ENCODE measurements at regions not wholly inside any gene's neighbourhood (a gene's known extent, or its start where the extent isn't known, plus 50 kb on each side); places are given as distances from the start of the nearest gene placed in this dataset.

GRCh38 chr1:220386494-220387195, 114.4 kb upstream of the RAB3GAP2 start:
- TF ChIP-seq CTCF (IDR thresholded peaks at IDR 0.05; ENCODE audit: low read depth, low read length, missing control alignments): no peak
- no peak for DNase-seq
- Histone ChIP-seq H3K4me3 (ENCODE audit: low read depth, low read length) (no peak overlapping the region), H3K27me3 (replicated peaks) (no peaks in the 10 kb centered on the region), H3K36me3 (replicated peaks) (no peaks in the 10 kb centered on the region), H3K27ac (no peak overlapping the region)
- in situ Hi-C loops (cut with HindIII; ENCODE audit: low pct_ligation_motif_present, low sequenced_read_pairs): no loop called here

DNA sequence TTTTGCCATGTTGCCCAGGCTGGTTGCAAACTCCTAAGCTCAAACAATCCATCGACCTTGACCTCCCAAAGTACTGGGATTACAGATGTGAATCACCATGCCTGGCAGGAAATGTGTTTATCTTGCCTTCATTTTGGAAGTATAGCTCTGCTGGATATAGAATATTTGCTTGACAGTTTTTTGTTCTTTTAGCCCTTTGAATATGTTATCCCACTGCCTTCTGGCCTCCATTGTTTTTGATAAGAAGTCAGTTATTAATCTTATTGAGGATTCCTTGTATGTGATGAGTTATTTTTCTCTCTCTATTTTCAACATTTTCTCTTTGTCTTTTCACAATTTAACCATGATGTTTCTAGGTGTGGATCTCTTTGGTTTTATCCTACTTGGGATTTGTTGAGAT, 112.9 kb upstream of the RAB3GAP2 start:
- H3K27me3 ChIP-seq (replicated peaks): no peaks in the 10 kb centered on the region
- no peak overlapping the region for H3K4me3 ChIP-seq (ENCODE audit: low read depth, low read length)
- no peak overlapping the region for H3K27ac ChIP-seq
- TF ChIP-seq CTCF (IDR thresholded peaks at IDR 0.05; ENCODE audit: low read depth, low read length, missing control alignments): no peak
- no peak for DNase-seq
- in situ Hi-C loops (cut with HindIII; ENCODE audit: low pct_ligation_motif_present, low sequenced_read_pairs): no loop called here
- H3K36me3 ChIP-seq (replicated peaks): no peaks in the 10 kb centered on the region

GRCh38 chr1:220382994-220383393, 110.7 kb upstream of the RAB3GAP2 start:
- Histone ChIP-seq H3K27me3 (replicated peaks) (no peaks in the 10 kb centered on the region), H3K27ac (no peak overlapping the region), H3K4me3 (ENCODE audit: low read depth, low read length) (no peak overlapping the region), H3K36me3 (replicated peaks) (no peaks in the 10 kb centered on the region)
- DNase-seq: no peak
- in situ Hi-C loops (cut with HindIII; ENCODE audit: low pct_ligation_motif_present, low sequenced_read_pairs): no loop called here
- TF ChIP-seq CTCF (IDR thresholded peaks at IDR 0.05; ENCODE audit: low read depth, low read length, missing control alignments): no peak

GRCh38 chr1:220380885-220381284, 108.6 kb upstream of the RAB3GAP2 start:
- Histone ChIP-seq H3K4me3 (ENCODE audit: low read depth, low read length) (no peak overlapping the region), H3K27ac (no peak overlapping the region), H3K36me3 (replicated peaks) (no peaks in the 10 kb centered on the region), H3K27me3 (replicated peaks) (no peaks in the 10 kb centered on the region)
- no peak for DNase-seq
- TF ChIP-seq CTCF (IDR thresholded peaks at IDR 0.05; ENCODE audit: low read depth, low read length, missing control alignments): no peak
- in situ Hi-C loops (cut with HindIII; ENCODE audit: low pct_ligation_motif_present, low sequenced_read_pairs): no loop called here

- TF ChIP-seq CTCF (IDR thresholded peaks at IDR 0.05; ENCODE audit: low read depth, low read length, missing control alignments): no peak
- Histone ChIP-seq H3K27ac (no peak overlapping the region), H3K36me3 (replicated peaks) (no peaks in the 10 kb centered on the region), H3K27me3 (replicated peaks) (no peaks in the 10 kb centered on the region), H3K4me3 (ENCODE audit: low read depth, low read length) (no peak overlapping the region)
- in situ Hi-C loops (cut with HindIII; ENCODE audit: low pct_ligation_motif_present, low sequenced_read_pairs): no loop called here
- DNase-seq: no peak
These were observed 106.5 kb upstream of the RAB3GAP2 start for GRCh38 chr1:220378571-220379302.

All from brain microvascular endothelial cell (primary cell).